Stimulated activated CD4-positive, alpha-beta T cell treated with anti-CD3 and anti-CD28 coated beads, Interleukin-12 subunit alpha, Interleukin-12 subunit beta, amount 100 ng/mL, for 24 hours (primary cell): ENCODE measurements at regions not wholly inside any gene's neighbourhood (a gene's known extent, or its start where the extent isn't known, plus 50 kb on each side); places are given as distances from the start of the nearest gene placed in this dataset.
"Not testable (repeated sequence)": the region's sequence is repeated elsewhere in the genome, so short reads cannot be mapped to it uniquely, and the experiment has no call there.

Experiments used
- DNase-seq, 2 experiments: peaks; one replicate each; pipeline ENCODE4 v3.0.0-alpha.2; 2020; ENCODE audit warnings: low read depth in 2 of 2

DNA sequence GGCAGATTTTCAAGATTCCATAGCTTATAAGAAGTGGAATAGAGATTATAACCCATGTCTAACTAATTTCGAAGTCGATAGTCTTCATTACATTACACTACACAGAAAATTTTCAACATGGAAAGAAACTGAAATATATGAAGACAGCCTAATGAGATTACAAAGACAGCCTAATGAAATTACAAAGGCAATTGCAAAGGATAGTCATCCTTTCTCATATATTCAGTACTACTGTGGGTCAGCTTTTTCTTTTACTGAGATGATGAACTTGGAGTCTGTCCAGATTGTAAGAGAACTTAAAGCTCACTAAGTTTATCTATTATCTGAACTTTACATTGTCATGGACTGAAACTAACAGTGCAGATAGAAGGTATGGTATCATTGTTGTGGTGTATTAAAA is 304.4 kb upstream of the MBL2 start:
- DNase-seq, result no peak

DNA sequence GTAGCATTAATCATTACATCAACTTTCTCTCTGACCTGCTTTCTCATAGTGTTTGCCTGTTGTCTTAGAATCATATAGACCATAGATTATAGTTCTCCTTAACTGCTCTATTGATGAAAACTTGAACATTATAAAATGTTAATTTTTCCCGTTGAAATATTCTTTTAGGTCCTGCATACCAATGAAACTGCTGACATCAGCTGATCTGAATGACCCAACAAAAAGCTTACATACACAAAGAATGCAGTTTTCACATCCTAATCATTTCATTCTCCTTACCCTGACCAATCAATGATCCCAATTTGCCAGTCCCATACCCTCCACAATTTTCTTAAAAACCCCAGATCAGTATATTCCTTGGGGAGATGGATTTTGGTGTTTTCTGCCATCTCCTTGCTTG is 302.9 kb upstream of the MBL2 start:
- no peak for DNase-seq

- no peak for DNase-seq
Observed at GRCh38 chr10:53072144-53072543, 299.6 kb upstream of the MBL2 start.

GRCh38 chr10:53071505-53072125 is 299.0 kb upstream of the MBL2 start:
- no peak for DNase-seq

DNA sequence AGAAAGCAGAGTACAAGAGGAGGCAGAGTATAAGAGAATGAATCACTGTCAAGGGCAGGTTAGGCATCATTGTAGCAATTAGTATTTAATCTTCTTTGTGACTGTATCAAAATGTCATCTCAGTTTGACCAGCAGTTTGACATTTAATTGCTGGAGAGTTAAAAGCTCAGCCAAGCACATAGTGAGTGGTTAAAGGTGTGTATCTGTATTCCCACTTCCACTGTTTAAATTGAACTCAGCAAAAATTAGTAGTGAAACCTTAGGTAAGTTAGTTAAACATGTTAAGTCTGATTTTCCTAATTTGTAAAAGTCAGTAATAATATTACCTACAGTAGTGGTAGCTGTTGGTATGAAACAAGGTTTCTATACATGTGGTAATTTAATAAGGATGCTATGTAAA is 296.4 kb upstream of the MBL2 start:
- no peak for DNase-seq

- no peak for DNase-seq
Observed at GRCh38 chr10:53064614-53065013, 292.0 kb upstream of the MBL2 start.

GRCh38 chr10:53063805-53064204 is 291.2 kb upstream of the MBL2 start:
- DNase-seq, result no peak

GRCh38 chr10:53052521-53053164 is 280.1 kb upstream of the MBL2 start:
- DNase-seq, result no peak

- DNase-seq, result no peak
Observed at GRCh38 chr10:53045315-53045714, 272.7 kb upstream of the MBL2 start.

- DNase-seq, result not testable (repeated sequence)
Observed at GRCh38 chr10:53035823-53036222, 263.2 kb upstream of the MBL2 start.

DNA sequence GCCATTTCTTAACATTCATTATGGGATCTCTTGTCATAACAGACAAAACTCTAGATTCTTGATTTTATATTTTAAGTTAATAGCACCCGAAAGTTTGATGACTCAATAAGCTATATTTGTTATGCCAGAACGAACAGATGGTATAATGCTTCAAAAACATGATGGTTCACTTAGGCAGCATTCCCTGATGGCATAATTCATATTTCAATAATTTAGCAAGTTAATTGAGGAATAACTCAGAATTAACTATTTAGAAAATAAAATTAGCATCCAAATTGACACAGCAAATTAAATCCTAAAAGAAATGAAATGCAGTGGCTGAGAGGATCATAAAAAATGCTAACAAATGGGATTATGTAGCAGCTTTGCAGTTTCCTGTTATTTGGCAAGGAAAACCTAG is 260.8 kb upstream of the MBL2 start:
- no peak for DNase-seq

DNA sequence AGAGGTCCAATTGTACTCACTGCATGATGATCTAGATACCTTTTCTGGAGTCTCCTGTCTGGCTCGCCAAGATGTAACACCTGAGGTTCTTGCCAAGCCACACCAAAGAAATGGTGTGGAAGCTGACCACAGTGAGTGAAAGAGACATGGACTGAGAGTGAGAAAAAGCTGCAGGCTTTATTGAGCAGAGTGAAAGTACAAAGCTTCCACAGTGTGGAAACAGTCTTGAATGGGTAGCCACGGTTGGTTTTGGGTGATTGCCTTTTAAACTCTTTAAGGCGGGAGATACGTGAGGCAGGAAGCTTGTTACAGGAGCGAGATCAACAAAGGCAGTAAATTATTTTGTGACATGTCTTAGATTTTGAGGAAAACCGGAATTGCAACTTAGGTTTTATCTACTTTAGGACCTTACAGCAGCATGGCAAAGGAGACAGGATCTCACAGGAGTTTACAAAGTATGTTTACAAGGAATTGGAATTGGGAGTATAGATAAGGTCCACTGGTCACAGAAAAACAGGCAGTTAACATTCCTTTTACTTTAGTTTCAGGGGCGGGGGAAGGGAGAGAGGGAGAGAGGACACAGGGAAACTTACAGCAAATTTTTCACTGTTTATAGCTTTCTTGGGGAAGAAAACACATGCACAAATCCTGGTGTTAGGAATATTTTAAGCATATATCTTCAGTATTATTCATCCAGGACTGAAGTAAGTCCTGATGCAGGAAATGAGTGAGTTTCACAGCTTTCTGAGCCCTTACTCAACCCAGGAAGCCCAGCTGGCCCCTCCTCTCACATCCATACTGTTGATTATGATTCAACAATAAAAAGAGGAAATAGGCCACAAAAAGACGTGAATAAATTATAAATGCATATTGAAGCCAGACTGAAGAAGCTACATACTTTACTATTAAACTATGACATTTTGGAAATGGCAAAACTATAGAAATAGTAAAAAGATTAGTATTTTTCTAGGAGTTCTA is 257.6 kb upstream of the MBL2 start:
- DNase-seq, result not testable (repeated sequence)

DNA sequence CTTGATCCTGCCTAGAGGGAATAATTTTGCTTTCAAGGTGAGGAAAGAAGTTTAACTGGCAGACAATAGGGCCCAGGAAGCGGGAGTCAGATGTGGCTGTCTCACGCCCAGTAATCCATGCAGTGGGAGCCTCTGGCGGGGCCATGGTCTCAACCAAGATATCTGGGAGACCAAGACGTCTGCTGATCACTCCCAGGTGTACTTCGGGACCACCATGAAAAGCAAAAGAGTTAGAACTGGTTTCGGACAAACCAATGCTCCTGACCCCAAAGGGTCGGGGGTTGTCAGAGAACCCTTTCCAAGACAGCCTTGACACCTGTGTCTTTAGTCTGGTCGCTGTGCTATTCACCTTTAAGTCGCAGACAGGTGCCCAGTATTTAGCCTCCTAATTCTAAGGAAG is 256.9 kb upstream of the MBL2 start:
- DNase-seq, result no peak

DNA sequence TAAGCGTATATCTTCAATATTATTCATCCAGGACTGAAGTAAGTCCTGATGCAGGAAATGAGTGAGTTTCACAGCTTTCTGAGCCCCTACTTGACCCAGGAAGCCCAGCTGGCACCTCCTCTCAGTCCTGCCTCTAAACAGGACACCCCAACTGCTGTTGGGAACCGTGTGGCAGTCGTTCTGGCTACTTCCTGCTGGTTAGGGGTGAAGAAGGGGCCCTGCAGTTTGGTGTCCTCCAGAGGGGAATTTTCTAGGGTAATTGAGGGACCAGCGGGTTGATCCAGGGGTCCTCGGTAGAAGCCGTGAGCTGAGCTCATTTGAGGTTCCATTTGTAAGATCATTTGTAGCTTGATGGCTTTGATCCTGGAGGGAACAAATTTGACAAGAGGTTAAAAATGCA is 253.2 kb upstream of the MBL2 start:
- not testable (repeated sequence) for DNase-seq

DNA sequence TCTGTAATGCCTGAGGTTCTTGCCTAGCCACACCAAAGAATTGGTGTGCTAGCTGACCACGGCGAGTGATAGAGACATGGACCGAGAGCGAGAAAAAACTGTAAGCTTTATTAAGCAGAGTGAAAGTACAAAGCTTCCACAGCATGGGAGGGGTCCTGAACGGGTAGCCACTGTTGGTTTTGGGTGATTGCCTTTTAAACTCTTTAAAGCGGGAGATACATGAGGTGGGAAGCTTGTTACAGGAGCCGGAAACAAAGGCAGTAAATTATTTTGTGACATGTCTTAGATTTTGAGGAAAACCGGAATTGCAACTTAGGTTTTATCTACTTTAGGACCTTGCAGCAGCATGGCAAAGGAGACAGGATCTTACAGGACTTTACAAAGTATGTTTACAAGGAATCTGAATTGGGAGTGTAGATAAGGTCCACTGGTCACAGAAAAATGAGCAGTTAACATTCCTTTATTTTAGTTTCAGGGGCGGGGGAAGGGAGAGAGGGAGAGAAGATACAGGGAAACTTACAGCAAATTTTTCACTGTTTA is 252.7 kb upstream of the MBL2 start:
- DNase-seq, result no peak

- DNase-seq, result no peak
Observed at GRCh38 chr10:53023411-53023810, 250.8 kb upstream of the MBL2 start.

- no peak for DNase-seq
Observed at GRCh38 chr10:53022611-53023088, 250.1 kb upstream of the MBL2 start.

GRCh38 chr10:53013201-53013810 is 240.7 kb upstream of the MBL2 start:
- no peak for DNase-seq

GRCh38 chr10:53009961-53010907 is 237.7 kb upstream of the MBL2 start:
- no peak for DNase-seq

DNA sequence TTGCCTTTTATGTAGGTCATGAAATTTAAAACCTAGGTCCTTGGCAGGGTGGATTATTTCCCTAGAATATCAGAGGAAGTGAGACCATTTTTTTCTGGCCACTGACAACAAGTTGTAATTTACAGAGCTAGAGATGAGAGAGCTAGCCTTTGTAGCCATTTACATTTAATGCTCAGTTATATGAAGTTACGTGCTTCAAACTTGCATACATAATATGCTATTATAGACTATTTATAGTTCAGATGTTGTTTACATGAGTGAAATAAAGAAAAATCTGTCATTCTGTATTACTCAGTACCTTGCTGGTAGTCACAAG is 234.9 kb upstream of the MBL2 start:
- no peak for DNase-seq
